ENCODE measurements at regions not wholly inside any gene's neighbourhood (a gene's known extent, or its start where the extent isn't known, plus 50 kb on each side); places are given as distances from the start of the nearest gene placed in this dataset.

DNA sequence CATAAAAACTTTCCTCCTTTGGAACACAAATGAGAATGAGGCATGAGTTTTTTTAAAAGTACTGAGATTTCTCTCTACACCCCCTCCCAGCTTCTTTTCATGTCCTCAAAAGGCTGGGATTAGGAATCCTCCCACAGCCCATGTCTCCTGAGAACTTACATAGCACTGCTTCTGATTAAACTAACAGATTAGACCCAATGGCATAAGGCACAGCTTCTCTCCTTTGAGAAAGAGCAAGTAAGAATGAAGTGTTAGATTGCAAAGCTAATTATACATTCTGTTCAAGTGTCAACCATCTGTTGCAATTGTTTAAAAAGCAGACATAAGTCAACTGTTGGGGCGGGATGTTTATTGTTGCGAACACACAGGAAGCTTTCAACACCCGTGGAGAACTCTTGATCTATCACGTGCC lies 715.1 kb downstream of the CDH11 start:
- H3K27ac Mint-ChIP-seq: no peak overlapping the region
- H3K4me3 Mint-ChIP-seq: no peak overlapping the region
- H3K27me3 Mint-ChIP-seq: no peaks in the 10 kb centered on the region
- H3K9me3 Mint-ChIP-seq: peaks cover 0 to 5% (median 5%) of the 10 kb centered on the region in 3 donors
- no peaks in the 10 kb centered on the region for H3K36me3 Mint-ChIP-seq
- H3K4me1 Mint-ChIP-seq: no peaks in the 10 kb centered on the region

DNA sequence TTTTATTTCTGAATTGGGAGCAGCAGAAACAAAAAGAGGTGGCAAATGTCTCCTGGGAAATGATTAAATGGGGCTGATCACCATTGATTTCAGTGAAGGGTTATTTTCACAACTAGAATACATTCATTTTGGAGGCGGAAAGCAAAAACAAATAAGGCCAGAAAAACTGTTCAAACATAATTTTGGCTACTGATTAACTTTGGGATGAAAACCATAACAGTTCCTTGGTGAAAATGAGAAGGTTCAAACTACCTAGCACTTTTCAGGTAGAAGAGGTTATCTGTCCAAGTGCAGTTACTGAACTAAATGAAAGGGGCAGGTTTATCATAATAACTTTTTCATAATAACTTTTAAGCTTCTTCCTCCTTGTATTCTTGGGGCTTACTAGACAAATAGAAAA lies 718.5 kb downstream of the CDH11 start:
- H3K27ac Mint-ChIP-seq: no peak overlapping the region
- no peak overlapping the region for H3K4me3 Mint-ChIP-seq
- no peaks in the 10 kb centered on the region for H3K36me3 Mint-ChIP-seq
- H3K4me1 Mint-ChIP-seq: no peaks in the 10 kb centered on the region
- peaks cover 2 to 3% (median 3%) of the 10 kb centered on the region in 3 donors for H3K9me3 Mint-ChIP-seq
- H3K27me3 Mint-ChIP-seq: no peaks in the 10 kb centered on the region

DNA sequence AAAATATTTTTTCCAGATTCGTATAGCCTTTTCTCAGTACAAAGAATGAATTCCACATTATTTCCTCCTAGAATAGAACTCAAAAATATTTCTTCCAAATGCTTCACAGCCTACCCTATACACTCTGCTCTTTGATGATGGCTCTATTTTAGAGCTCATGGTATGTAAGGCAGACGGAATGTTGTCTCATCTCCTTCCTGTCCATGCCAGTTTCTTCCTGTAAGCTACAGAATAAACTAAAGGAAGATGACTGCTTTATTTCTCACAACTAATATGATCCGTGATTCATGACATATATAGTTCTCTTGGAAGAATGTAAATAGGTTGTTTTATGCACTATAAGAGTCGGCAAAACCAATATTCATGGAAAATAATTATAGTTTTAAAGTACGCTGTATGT lies 723.1 kb downstream of the CDH11 start:
- Mint-ChIP-seq H3K36me3 (no peaks in the 10 kb centered on the region), H3K27ac (no peak overlapping the region), H3K4me3 (no peak overlapping the region), H3K4me1 (no peaks in the 10 kb centered on the region), H3K9me3 (peaks cover 3 to 6% (median 6%) of the 10 kb centered on the region in 3 donors), H3K27me3 (no peaks in the 10 kb centered on the region)

DNA sequence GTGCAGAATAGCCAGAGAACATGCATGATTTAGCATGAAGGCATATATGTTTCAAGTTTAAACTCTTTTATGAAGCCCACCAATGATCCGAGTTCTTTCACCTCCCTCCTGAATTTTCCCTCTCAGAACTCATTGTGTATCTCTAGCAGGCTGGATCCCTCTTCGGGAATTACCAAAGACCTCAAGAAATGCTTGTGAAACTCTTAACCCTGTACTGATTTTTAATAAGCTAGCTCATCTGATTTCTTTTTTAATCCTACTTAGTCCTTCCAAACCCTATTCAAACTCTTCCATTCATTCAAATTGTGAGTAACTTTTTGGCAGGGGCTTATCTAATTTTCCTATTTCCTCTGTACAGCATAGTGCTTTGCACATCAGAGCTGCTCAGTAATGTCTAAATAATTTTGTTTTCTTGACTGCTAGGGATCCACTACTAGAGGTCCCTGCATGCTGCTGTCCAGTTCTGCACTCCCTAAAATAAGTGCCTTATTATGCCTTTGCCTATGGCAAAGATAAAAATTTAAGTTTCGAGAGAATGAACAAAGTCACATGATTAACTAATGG lies 723.8 kb downstream of the CDH11 start:
- Mint-ChIP-seq H3K36me3 (no peaks in the 10 kb centered on the region), H3K9me3 (peaks cover 3 to 6% (median 6%) of the 10 kb centered on the region in 3 donors), H3K27ac (no peak overlapping the region), H3K4me3 (no peak overlapping the region), H3K27me3 (no peaks in the 10 kb centered on the region), H3K4me1 (no peaks in the 10 kb centered on the region)

DNA sequence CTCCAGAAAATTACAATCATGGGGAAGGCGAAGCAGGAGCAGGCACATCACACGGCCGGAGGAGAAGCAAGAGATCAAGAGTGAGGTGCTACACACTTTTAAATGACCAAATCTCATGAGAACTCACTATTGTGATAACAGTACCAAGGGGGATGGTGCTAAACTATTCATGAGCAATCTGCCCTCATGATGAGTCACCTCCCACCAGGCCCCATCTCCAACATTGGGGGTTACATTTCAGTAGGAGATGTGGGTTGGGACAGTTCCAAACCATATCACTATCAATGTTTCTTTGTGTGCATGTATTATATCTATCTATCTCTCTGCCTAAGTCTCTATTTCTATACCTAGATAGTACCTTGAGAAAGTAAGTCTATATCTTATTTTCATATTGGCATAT lies 724.8 kb downstream of the CDH11 start:
- Mint-ChIP-seq H3K36me3 (no peaks in the 10 kb centered on the region), H3K9me3 (peaks cover 5 to 6% (median 6%) of the 10 kb centered on the region in 3 donors), H3K4me3 (no peak overlapping the region), H3K4me1 (no peaks in the 10 kb centered on the region), H3K27me3 (no peaks in the 10 kb centered on the region), H3K27ac (no peak overlapping the region)

DNA sequence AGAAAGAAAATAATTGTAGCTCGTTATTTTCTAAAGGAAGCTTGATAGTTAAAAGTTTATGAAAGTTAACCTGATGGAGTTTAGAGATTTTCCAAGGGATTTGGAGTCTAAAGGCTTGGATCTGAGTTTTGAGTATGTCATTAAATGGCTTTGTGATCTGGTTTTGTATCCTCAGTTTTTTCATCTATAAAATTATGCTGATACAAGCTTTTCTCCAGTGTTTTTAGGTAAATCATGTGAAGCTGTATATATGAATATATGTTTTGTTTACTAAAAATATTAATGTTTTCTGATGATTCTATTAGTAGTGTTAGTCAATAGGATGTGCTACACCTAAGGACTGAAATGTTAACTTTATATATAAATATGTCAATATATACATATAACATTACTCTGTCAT lies 727.8 kb downstream of the CDH11 start:
- no peaks in the 10 kb centered on the region for H3K36me3 Mint-ChIP-seq
- H3K27me3 Mint-ChIP-seq: no peaks in the 10 kb centered on the region

DNA sequence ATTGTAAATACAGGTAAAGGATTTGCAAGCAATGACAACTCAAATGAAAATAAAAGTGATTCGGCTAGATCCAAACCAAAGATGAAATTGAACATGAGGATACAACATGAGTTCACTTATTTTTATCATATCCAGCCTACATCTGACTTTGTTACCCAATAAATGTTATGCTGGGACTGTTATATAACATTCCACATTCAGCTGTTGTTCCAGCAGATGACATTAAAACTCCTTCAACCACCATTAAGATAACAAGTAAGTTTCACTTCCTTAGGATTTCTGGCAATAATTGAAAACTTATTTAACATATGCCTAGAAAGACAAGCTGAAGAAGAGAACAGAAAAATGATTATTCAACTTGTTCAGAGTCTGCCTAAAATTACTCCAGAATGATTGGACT lies 729.4 kb downstream of the CDH11 start:
- Mint-ChIP-seq H3K27me3 (no peaks in the 10 kb centered on the region), H3K4me3 (no peak overlapping the region), H3K27ac (no peak overlapping the region), H3K9me3 (peaks cover 8 to 12% (median 9%) of the 10 kb centered on the region in 3 donors), H3K36me3 (no peaks in the 10 kb centered on the region), H3K4me1 (no peaks in the 10 kb centered on the region)

More for the DNA sequence above, 727.8 kb downstream of the CDH11 start:
- H3K4me1 Mint-ChIP-seq: no peaks in the 10 kb centered on the region
- H3K27ac Mint-ChIP-seq: no peak overlapping the region
- H3K9me3 Mint-ChIP-seq: peaks cover 9 to 12% (median 11%) of the 10 kb centered on the region in 3 donors
- no peak overlapping the region for H3K4me3 Mint-ChIP-seq

DNA sequence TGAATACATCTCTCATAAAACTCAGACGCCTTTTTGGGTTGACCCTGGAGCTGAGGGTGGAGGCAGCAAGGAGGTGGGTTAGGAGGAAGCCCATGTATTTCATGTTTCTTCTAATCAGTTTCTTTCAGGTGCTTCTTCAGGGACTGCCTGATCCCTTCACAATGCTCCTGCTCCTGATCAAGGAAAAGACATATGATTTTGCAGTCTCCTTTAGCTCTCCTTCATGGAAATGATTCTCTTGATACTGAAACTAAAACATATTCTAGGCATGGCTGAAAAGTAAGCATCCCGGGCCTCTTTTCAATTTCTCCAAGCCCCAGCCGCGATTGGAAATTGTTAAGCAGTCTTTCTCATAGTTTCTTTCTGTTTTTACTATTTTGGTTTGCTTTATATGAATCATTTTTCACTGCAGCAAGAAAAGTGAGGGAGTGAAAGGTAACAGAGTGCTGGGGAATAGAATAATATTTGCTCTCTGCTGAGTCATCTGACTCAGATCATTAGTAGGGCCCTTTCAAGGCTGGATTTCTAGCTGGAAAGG lies 730.7 kb downstream of the CDH11 start:
- H3K4me1 Mint-ChIP-seq: no peaks in the 10 kb centered on the region
- no peak overlapping the region for H3K27ac Mint-ChIP-seq
- H3K27me3 Mint-ChIP-seq: no peaks in the 10 kb centered on the region
- H3K9me3 Mint-ChIP-seq: peaks cover 8 to 13% (median 11%) of the 10 kb centered on the region in 3 donors
- H3K4me3 Mint-ChIP-seq: no peak overlapping the region
- H3K36me3 Mint-ChIP-seq: no peaks in the 10 kb centered on the region

DNA sequence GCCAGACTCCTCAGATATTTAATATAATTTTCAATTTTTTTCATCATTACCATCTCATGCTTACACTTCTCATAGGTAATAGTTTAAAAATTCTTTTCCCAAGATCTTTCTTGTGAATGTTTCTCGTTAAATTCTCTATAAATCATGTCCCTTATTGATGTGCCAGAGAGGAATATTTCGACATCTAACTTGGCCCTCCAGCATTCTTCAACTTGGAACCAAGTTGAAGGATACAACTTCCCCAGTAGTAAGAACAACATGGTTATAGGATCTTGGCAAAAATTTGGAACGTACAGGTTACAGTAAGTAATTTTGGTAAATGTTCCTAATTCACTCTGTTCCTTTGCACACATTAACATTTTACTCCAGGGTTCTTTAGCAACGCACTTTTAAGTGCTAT lies 731.8 kb downstream of the CDH11 start:
- Mint-ChIP-seq H3K4me3 (no peak overlapping the region), H3K36me3 (no peaks in the 10 kb centered on the region), H3K27ac (no peak overlapping the region), H3K9me3 (peaks cover 11 to 13% (median 11%) of the 10 kb centered on the region in 3 donors), H3K4me1 (no peaks in the 10 kb centered on the region), H3K27me3 (no peaks in the 10 kb centered on the region)

DNA sequence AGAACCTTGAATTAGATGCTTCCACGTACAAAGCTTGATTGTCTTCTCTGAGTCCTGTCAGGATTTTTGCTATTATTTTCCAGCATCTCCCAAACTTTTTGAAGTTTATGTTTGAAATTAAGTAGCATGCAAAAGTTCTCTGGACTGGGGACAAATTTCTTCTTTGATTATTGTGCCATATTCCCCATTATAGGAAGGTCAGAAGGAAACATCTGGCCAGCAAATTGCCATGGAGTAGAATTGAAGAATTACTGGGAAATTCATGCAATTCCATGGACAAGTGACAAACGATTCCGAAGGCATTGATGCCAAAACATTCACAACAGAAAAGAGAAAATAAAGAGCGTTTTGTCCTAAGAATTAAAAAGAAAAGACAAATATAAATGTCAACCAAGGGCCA lies 737.2 kb downstream of the CDH11 start:
- no peaks in the 10 kb centered on the region for H3K36me3 Mint-ChIP-seq
- H3K27ac Mint-ChIP-seq: peak overlapping the region in 1 of 3 donors; percentile 42
- H3K27me3 Mint-ChIP-seq: no peaks in the 10 kb centered on the region
- no peak overlapping the region for H3K4me3 Mint-ChIP-seq
- H3K9me3 Mint-ChIP-seq: peaks cover 3 to 11% (median 11%) of the 10 kb centered on the region in 3 donors
- no peaks in the 10 kb centered on the region for H3K4me1 Mint-ChIP-seq

DNA sequence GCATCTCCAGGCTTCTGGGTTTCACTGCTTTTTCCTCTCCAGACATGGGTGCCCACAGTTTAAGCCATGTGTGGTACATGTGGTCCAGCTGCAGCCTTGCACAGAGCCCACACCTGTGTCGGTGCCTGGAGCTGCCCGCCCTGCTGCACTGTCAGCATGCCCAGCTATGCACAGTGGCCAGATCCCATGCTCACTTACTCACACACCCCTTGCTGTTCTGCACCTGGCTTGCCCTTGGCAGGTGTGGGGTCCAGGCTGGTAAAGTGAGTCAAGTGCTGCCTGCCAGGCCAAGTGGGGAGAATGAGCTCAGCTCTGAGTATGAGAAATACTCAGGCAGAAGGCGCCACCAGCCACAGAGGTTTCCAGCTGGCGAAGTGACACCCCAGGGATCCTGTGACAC lies 739.9 kb downstream of the CDH11 start:
- Mint-ChIP-seq H3K36me3 (no peaks in the 10 kb centered on the region), H3K9me3 (peaks cover 4 to 8% (median 6%) of the 10 kb centered on the region in 3 donors), H3K27me3 (no peaks in the 10 kb centered on the region)

DNA sequence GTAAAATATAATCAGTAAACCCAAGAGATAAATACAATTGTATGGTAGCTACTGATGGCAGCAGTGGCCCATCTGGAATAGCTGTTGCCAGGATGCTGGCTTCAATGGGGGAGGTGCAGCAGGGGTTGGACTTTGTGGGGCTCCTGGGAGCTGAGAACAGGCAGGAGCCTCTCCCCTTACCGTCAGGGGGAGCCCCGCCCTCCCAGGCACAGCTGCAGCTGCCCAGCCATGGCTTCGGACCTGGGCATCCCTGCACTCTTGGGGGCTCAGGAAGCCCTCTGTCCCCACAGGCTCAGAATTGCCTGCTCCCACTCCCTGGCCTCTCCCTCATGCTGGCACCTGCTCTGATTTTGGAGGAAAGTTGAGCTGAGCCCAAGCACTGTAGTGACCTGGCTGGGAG lies 741.1 kb downstream of the CDH11 start:
- Mint-ChIP-seq H3K9me3 (peaks cover 0 to 6% (median 5%) of the 10 kb centered on the region in 3 donors), H3K36me3 (no peaks in the 10 kb centered on the region), H3K4me1 (no peaks in the 10 kb centered on the region), H3K27ac (no peak overlapping the region), H3K27me3 (no peaks in the 10 kb centered on the region), H3K4me3 (no peak overlapping the region)

More for the DNA sequence above, 739.9 kb downstream of the CDH11 start:
- Mint-ChIP-seq H3K4me3 (peak overlapping the region in 1 of 4 donors; percentile 39), H3K27ac (no peak overlapping the region), H3K4me1 (no peaks in the 10 kb centered on the region)

DNA sequence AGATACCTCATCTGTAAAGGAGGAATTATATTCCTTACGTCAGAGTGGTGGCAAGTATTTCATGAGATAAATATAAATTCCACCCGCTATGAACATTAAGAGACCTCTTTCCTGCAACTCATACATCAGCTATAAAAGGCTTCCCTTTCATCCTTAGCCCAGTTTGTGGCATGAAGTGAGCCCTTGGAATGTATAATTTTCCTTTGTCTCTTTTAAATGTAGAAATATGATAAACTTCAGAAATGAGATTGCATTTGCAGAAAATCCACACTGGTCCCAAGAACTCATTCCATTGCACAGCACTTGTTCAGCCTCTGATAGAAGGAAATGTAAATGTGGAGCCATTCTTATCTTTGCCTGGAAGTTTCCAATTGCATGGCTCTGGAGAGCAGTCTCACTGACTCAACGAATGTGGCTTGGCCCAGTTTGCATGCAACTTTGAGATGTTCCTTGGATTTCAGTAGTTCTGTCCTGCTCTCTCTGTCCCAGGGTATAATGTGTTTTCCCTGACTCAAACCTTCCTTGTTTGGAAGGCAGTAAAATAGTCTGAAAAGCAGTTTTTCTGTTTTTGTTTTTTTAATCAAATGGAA lies 746.4 kb downstream of the CDH11 start:
- Mint-ChIP-seq H3K27me3 (no peaks in the 10 kb centered on the region), H3K4me1 (no peaks in the 10 kb centered on the region), H3K27ac (no peak overlapping the region), H3K36me3 (no peaks in the 10 kb centered on the region), H3K9me3 (peaks cover 0 to 14% (median 2%) of the 10 kb centered on the region in 3 donors), H3K4me3 (no peak overlapping the region)

DNA sequence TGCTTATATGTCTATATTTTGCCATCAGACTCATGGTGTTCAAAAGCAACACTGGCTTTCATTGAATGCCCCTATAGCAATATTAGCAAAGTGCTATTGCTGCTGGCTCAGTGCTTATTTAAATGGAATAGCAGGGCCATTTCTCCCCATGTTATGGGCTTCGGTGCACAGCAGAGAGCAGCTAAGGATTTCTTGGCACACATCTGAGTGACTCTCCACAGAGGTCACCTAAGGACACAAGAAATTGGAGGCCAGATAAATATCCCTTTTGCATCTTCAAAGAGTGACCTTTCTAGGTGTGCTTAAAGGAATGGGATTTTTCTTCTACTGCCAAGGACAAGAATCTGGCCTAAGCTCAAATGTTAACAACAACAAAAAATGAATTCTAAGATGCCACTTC lies 751.8 kb downstream of the CDH11 start:
- H3K36me3 Mint-ChIP-seq: no peaks in the 10 kb centered on the region
- H3K27ac Mint-ChIP-seq: no peak overlapping the region
- H3K4me3 Mint-ChIP-seq: no peak overlapping the region
- H3K27me3 Mint-ChIP-seq: no peaks in the 10 kb centered on the region
- no peaks in the 10 kb centered on the region for H3K4me1 Mint-ChIP-seq
- peaks cover 0 to 9% (median 2%) of the 10 kb centered on the region in 3 donors for H3K9me3 Mint-ChIP-seq

DNA sequence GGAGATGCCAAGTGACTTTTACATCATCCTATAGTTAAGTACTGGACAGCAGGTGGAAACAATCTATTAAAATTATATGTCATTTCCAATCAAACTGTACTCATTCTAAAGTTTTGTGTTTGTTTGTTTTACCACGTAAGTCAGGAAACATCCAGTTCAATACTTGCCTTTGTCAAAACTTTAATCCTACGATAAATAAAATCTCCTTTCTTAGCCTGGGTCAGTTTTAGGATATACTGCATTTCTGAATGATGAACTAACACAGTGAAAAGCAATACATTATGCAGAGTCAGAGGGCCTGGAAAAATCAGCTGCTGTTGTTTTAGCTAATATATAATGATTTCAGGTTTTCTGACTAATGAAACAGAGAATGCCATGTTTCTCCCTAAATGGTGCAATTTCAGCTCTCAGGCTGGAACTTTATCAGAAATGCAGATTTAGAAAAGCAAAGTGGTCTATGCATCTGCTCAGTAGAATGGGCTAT lies 756.4 kb downstream of the CDH11 start:
- no peak overlapping the region for H3K4me3 Mint-ChIP-seq
- peaks cover 2 to 10% (median 8%) of the 10 kb centered on the region in 3 donors for H3K9me3 Mint-ChIP-seq
- no peaks in the 10 kb centered on the region for H3K36me3 Mint-ChIP-seq
- H3K27me3 Mint-ChIP-seq: no peaks in the 10 kb centered on the region
- no peak overlapping the region for H3K27ac Mint-ChIP-seq
- no peaks in the 10 kb centered on the region for H3K4me1 Mint-ChIP-seq

DNA sequence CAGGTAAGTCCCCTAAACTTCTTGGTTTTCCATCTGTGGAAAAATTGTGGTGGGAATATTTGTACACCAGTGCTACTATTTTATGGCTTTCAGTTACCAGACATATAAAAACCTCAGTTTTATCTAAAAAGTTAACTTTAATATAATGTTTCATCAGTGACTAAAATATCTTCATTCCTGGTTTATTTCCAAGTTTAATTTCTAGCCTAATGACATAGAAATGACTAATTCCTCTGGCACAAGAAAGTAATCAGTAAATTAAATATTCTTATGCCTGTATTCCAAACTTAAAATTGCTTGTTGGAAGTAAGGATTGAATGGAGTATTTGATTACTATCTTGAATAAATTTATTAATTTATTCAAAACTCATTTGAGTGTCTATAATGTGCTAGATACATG lies 757.0 kb downstream of the CDH11 start:
- no peak overlapping the region for H3K27ac Mint-ChIP-seq
- H3K36me3 Mint-ChIP-seq: no peaks in the 10 kb centered on the region
- H3K9me3 Mint-ChIP-seq: peaks cover 2 to 10% (median 8%) of the 10 kb centered on the region in 3 donors
- H3K4me1 Mint-ChIP-seq: no peaks in the 10 kb centered on the region
- H3K27me3 Mint-ChIP-seq: no peaks in the 10 kb centered on the region
- no peak overlapping the region for H3K4me3 Mint-ChIP-seq
